BJ (cell line): ENCODE measurements at regions not wholly inside any gene's neighbourhood (a gene's known extent, or its start where the extent isn't known, plus 50 kb on each side); places are given as distances from the start of the nearest gene placed in this dataset.

Experiments
- CTCF ChIA-PET: fragments of 350-600 bp; formaldehyde crosslinking; extraction: SDS; loops from one replicate; lab custom pipeline; 2021; ENCODE audit warnings: antibody characterized with exemption, inconsistent platforms; lab: Yijun Ruan, JAX
- POLR2A ChIA-PET: fragments of 300-600 bp; sonication (Branson Sonifier 250); formaldehyde crosslinking; extraction: SDS; loops from one replicate; lab custom pipeline; 2021; ENCODE audit warnings: antibody characterized with exemption; lab: Charles Lee
- DNase-seq: peaks from one replicate; pipeline ENCODE4 v3.0.0-alpha.2; 2011; ENCODE audit warnings: low read depth
- H3K27me3 ChIP-seq: 2 replicates; pipeline ENCODE4 v1.6.0; 2011; ENCODE audit warnings: low read length; ENCODE audit not compliant: control insufficient read depth, insufficient read depth
- H3K36me3 ChIP-seq: 2 replicates; pipeline ENCODE4 v1.5.1; 2011; ENCODE audit warnings: low read length; ENCODE audit not compliant: control insufficient read depth, insufficient read depth
- H3K4me3 ChIP-seq: 2 replicates; pipeline ENCODE4 v1.5.1; 2011; ENCODE audit warnings: low read depth, mild to moderate bottlenecking, control low read depth, low read length
- TF ChIP-seq, protein P1 (sequence below): IDR thresholded peaks from 2 replicates; pipeline ENCODE4 v1.5.1; 2011; ENCODE audit warnings: low read depth, mild to moderate bottlenecking, control low read depth, inconsistent platforms, low read length, moderate library complexity; ENCODE audit not compliant: insufficient read depth

DNA sequence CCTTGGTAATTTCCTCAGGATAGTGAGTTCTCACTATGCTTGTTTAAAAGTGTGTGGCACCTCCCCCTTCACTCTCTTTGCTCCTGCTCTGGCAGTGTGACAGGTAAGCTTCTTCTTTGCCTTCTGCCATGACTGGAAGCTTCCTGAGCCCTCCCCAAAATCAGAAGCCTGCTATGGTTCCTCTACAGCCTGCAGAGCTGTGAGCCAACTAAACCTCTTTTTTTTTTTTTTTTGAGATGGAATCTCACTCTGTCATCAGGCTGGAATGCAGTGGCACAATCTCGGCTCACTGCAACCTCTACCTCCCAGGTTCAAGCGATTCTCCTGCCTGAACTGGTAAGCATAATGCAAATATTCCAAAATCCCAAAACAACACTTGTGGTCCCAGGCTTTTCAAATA, 80.0 kb downstream of the SOWAHC start:
- DNase-seq: no peak
- CTCF ChIA-PET: interaction anchor here (1.0 to 1.1 kb wide), 2 partner anchors 21 to 31 kb away, joined by 4 read pairs; no protein-coding TSS in a partner anchor
- TF ChIP-seq, protein P1, sequence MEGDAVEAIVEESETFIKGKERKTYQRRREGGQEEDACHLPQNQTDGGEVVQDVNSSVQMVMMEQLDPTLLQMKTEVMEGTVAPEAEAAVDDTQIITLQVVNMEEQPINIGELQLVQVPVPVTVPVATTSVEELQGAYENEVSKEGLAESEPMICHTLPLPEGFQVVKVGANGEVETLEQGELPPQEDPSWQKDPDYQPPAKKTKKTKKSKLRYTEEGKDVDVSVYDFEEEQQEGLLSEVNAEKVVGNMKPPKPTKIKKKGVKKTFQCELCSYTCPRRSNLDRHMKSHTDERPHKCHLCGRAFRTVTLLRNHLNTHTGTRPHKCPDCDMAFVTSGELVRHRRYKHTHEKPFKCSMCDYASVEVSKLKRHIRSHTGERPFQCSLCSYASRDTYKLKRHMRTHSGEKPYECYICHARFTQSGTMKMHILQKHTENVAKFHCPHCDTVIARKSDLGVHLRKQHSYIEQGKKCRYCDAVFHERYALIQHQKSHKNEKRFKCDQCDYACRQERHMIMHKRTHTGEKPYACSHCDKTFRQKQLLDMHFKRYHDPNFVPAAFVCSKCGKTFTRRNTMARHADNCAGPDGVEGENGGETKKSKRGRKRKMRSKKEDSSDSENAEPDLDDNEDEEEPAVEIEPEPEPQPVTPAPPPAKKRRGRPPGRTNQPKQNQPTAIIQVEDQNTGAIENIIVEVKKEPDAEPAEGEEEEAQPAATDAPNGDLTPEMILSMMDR: no peak

GRCh38 chr2:109695290-109695689, 81.1 kb downstream of the SOWAHC start:
- H3K4me3 ChIP-seq: no peak overlapping the region
- CTCF ChIA-PET: interaction anchor here (0.9 kb wide), 1 partner anchor 34 kb away, joined by 3 read pairs; no protein-coding TSS in a partner anchor
- TF ChIP-seq, protein P1: no peak
- H3K36me3 ChIP-seq: no peaks in the 10 kb centered on the region
- no peak for DNase-seq
- H3K27me3 ChIP-seq: no peaks in the 10 kb centered on the region
- POLR2A ChIA-PET: interaction anchor here (0.6 kb wide), 2 partner anchors 134 to 456 kb away, joined by 3 read pairs; no protein-coding TSS in a partner anchor

More for the DNA sequence above, 80.0 kb downstream of the SOWAHC start:
- POLR2A ChIA-PET: no interaction called here
- H3K36me3 ChIP-seq: no peaks in the 10 kb centered on the region
- H3K4me3 ChIP-seq: no peak overlapping the region
- H3K27me3 ChIP-seq: no peaks in the 10 kb centered on the region

GRCh38 chr2:109699646-109700045, 85.5 kb downstream of the SOWAHC start:
- no peaks in the 10 kb centered on the region for H3K36me3 ChIP-seq
- TF ChIP-seq, protein P1: no peak
- POLR2A ChIA-PET: no interaction called here
- no peak for DNase-seq
- no peak overlapping the region for H3K4me3 ChIP-seq
- CTCF ChIA-PET: interaction anchor here (1.1 kb wide), 1 partner anchor 13 kb away, joined by 3 read pairs; no protein-coding TSS in a partner anchor
- no peaks in the 10 kb centered on the region for H3K27me3 ChIP-seq

GRCh38 chr2:109700680-109701274, 86.6 kb downstream of the SOWAHC start:
- POLR2A ChIA-PET: no interaction called here
- no peaks in the 10 kb centered on the region for H3K36me3 ChIP-seq
- no peaks in the 10 kb centered on the region for H3K27me3 ChIP-seq
- TF ChIP-seq, protein P1: no peak
- DNase-seq: no peak
- H3K4me3 ChIP-seq: no peak overlapping the region
- CTCF ChIA-PET: interaction anchor here (1.5 kb wide), 1 partner anchor 154 kb away, joined by 4 read pairs; no protein-coding TSS in a partner anchor

DNA sequence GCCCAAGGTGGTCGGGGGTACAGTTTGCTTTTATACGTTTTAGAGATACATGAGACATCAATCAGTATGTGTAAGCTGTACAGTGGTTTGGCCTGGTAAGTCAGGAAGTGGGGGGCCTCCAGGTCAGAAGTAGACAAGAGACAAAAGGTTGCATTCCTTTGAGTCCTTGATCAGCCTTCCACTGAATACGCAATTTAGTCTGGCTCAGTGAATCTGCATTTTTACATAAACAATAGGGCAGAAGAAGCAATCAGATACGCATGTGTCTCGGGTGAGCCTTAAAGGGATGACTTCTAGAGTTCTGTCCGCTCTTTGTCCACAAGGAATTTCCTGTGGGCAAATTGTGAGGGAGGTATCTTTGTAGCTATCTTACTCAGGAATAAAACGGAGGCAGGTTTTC, 87.2 kb downstream of the SOWAHC start:
- Histone ChIP-seq H3K36me3 (no peaks in the 10 kb centered on the region), H3K27me3 (0 out of 2 replicates have a peak, but pooled peaks cover 2% of the 10 kb centered on the region), H3K4me3 (no peak overlapping the region)
- ChIA-PET POLR2A (no interaction called here), CTCF (interaction anchor here (1.5 kb wide), 1 partner anchor 155 kb away, joined by 4 read pairs; no protein-coding TSS in a partner anchor)
- TF ChIP-seq, protein P1: no peak
- DNase-seq: no peak
